NCI-H1092 (cell line): ENCODE measurements at regions not wholly inside any gene's neighbourhood (a gene's known extent, or its start where the extent isn't known, plus 50 kb on each side); places are given as distances from the start of the nearest gene placed in this dataset.
"Not testable (repeated sequence)": the region's sequence is repeated elsewhere in the genome, so short reads cannot be mapped to it uniquely, and the experiment has no call there.

Source experiments
- DNase-seq: peaks from one replicate; lab custom pipeline; 2025; lab: John Stamatoyannopoulos, UW

DNA sequence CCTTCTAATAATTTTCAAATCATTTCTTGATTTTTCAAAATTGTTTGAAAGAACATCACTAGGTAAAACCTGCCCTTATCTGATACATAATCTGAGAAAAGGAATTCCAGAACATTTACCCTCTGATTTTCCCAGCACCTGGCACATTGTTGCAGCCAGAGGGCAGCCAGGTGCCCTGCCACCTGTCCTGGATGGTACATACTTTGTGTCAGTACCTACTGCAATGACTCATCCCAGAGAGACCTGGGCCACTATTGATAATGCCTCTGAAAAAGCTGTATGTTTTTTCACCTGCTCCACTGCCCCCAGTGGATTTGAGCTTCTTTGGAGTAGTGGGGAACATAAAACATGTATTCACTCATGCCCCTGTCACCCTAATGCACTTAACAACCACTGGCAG, 648.9 kb upstream of the GBE1 start:
- no peak for DNase-seq

DNA sequence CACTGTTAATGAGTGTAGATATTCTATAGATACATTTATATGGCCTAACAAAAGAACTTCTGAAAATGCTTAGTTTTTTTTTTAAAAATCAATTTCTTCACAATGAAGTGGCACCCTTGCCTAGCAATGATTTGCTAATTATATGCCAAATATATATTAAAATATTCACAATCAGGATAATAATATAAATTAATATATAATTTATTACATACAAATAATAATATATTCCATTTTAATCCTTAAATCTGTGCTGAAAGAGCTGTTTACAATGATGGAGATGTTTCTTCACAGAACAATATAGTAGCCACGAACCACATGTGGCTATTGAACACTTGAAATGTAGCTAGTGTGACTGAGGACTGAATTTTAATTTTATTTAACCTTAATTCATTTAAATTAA, 648.4 kb upstream of the GBE1 start:
- DNase-seq = no peak

DNA sequence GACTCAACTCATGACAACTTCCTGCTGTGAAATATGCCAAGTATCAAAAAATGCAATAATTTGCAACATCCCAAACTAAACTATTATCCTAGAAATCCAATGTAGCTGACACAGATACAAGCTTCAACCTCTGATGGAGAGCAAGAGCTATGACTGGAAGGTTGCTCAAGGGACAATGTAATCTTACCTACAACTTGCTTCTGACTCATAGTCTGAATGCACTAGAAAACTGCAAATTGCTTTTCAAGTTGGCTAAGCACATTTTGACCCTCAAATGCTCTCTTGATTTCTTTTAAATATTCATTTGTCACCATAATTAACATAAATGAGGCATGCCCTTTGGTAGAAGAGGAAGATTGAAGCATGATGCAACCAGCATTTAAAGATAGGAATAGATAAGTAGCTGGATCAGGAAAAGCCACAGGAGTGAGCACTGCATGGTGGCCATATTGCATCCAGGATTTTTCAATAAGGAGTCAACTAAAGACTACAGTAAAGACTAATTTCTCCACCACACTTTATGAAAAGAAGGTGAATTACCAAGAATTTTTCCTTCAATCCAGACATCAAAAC, 630.8 kb upstream of the GBE1 start:
- no peak for DNase-seq

DNA sequence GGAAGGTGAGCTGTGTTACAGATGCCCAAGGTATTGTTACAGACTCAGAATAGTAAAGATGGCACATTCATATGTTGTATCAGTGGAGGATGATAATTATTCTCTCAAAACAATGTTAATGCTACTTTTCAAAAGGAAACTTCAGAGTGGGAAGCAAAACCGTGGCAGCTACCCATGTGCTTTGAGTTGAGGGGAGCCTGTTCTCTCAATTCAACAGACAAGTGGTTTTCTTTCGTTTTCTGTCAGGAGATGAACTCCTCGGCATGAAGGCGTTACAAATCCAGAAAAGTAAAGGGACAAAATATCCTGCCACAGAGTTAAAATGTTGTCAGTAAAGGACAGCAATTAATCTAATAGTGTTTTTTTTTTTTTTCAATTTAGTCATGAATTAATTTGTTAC, 629.4 kb upstream of the GBE1 start:
- no peak for DNase-seq

DNA sequence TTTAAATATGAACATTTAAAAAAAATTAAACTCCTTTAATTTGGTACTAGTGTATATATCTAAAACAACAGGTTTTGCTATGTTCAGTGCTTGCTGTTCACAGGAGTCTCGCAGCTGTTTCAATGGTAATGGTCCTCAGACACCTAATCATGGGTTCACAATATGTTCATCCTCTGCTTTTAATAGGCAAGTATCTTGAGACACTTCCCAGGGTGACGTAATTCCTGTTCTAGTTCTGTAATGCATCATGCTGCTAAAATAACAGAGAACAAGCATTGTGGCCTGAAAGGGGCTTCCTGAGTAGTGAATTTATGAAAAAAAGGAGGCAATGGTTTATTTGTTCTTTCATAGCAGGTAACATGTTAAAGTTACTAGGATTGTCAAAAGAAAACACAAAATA, 625.2 kb upstream of the GBE1 start:
- no peak for DNase-seq

DNA sequence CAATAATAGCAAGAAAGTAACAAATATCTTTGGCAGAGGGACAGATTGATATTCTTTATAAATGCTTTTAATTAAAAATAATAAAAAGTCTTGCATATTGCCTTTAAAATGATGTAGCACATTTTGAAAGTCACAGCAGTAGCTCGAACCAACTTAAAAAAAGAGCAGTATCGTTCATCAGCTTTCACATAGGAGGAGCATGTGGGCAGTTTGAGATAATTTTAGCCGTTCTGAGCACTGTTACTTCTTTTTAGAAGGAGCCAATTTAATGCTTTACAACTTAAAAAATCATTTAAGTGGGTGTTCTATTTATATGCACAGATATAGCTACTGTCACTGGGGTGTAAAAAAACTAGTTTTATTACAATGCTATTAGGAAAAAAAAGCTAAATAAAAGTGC, 622.7 kb upstream of the GBE1 start:
- DNase-seq = no peak

DNA sequence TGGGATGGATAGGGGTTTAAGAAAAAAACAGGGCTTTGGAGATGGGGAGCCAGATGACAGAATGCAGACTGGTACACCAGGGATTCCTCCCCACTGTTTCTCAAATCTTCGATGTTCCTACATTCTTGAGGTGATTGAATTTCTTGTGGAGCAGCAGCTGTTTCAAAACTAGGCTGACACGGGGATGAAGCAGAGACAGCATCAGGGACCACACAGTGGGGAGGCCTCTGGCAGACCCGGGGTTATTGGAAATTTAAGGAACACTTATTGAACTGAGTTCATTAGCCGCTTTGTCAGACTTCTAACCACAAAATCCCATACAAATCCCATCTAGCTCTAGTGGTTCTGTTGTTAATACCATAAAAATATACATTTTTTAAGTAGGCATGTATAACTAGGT, 621.4 kb upstream of the GBE1 start:
- DNase-seq = no peak

DNA sequence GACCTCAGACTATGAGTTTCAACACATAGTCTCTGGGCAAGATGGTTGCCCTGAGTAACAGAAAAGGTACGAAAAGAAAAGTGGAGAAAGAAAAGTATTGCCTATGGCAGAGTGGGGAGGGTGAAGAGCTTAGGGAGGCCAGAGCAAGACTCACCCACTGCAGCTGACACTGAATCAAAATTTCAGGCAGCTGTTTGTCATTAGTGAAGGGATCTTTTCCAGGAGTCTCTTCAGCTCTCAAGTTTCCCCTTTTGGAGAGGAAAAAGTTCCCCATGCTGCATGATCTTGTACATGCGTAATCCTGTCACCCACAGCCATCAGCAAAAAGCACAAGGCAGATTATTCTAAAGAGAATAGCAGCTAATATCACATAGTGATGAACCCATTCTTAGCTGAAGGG, 616.9 kb upstream of the GBE1 start:
- no peak for DNase-seq

DNA sequence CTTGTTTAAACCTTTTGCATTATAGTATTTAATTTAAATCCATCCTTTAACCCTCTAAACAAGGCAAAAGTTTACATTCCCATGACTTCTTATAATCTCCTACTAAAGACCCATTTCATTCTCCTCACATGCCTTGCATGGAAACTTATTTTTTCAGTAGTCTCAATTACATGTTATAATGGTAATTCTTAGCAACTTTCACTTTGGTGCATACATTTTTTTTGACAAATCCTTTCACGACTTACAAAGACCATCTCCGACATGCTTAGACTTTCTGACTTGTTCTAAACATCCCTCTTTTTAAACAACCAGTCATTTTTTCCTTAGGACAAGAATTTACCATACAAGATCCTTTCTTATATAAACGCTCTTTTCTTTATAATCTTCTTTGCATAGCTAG, 615.4 kb upstream of the GBE1 start:
- DNase-seq = no peak

DNA sequence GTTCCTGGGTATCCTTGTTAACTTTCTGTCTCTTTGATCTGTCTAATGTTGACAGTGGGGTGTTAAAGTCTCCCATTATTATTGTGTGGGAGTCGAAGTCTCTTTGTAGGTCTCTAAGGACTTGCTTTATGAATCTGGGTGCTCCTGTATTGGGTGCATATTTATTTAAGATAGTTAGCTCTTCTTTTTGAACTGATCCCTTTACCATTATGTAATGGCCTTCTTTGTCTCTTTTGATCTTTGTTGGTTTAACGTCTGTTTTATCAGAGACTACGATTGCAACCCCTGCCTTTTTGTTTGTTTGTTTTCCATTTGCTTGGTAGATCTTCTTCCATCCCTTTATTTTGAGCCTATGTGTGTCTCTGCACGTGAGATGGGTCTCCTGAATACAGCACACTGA, 612.4 kb upstream of the GBE1 start:
- DNase-seq = not testable (repeated sequence)

DNA sequence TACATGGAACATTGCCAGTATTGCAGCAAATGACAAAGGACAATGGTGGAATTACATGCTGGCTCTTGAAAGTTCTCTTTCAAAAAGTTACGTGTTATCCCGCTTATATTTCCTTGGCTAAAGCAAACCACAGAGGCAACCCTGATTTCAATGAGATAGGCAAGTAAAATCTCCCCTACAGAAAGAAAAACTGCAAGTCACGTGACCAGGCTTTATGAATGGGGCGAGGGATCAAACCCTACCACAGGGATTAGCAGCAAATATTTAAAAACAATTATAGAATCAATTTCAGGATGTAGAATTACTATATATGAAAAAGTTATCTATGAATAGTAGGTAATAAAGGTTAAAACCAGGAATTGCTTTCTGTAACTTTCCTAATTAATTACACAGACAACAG, 603.4 kb upstream of the GBE1 start:
- DNase-seq = no peak

DNA sequence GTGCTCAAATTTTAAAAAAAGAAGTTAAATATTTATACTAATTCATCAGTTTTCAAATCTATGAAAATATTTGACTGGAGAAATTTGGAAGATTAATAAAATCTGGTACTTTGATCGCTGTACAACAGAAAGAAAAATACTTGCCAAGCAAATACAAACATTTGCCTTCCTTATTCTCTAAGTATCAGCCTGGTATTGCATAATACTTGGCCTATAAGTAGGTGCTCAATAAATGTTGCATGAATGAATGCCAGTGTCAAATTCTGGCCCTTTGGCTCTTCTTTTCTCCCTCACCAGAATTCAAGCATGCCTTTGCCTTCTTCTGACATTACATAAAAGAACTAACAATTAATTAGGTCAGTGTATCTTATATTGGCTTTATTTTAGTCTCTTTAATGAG, 601.7 kb upstream of the GBE1 start:
- no peak for DNase-seq

DNA sequence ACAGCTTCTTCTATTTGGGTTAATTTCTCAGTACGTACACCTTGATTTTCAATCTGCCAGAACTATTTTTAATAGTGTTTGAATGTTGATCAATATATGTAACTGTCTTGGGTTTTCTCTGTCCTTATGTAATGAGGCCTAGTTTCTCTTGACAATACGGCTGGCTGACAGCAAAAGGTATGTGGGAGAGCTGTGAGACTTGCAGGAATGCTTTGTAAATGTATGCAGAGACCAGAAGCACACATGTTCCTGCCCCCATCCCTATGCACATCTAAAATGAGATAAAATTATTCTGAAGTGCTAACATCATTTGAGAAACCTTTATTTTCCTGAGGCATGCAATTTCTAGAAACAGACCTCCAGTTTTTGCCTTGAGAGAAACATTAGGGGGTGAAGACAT, 593.8 kb upstream of the GBE1 start:
- DNase-seq = no peak

DNA sequence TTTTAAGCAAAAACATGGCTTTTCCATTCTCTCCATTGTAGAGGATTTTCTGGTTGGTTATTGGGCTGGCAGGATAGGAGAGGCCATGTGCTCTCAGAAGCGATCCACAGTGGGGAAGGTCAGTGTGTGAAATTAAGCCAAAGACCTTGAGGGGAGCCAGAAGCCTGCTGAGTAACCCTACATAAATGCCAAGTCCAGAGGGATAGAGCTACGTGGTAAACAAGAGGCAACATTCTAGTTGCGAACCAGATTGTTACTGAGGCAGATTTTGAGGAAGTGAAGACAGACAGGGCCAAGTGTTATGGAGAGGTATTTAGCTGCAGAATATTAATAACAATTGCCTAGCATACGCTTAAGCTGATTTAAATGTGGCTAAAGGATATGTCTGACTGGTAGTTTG, 592.8 kb upstream of the GBE1 start:
- no peak for DNase-seq

DNA sequence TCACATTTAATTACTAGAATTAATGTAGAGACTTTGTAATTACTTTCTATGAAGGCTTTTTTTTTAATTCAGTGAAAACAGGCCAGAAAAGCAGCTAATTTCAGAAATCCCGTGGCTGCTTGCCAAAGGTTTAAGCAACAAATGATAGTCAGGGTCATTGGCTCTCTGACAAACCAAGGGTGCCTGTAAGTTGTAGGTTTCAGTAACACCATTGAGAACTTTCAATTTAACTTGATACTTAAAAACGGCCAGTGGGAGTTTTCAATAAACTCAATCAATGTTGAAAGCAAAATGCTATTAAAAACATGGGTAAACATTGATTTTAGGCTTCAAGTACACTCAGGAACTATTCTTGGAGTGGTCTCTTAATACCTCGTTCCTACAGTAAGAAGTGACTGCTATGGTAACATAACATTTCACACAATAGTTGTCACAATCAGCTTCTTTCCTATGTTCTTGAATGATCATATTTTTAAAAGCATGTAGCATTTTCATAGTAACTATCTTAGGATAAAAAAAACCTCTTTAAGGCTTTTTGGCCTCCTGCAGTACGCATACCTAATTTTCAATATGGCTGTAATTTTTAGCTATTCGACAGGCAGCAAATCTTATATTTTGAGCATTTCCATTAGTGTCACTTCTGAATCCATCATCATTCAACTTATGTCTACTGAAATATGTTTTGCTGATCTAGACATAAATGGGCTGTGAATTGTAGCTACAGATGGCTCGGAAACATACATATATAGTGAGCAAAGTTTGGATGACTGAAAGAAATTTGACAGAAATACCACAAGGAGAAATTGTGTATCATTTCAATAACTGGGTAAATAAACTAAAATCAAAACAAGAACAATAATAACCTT, 592.1 kb upstream of the GBE1 start:
- DNase-seq = no peak

DNA sequence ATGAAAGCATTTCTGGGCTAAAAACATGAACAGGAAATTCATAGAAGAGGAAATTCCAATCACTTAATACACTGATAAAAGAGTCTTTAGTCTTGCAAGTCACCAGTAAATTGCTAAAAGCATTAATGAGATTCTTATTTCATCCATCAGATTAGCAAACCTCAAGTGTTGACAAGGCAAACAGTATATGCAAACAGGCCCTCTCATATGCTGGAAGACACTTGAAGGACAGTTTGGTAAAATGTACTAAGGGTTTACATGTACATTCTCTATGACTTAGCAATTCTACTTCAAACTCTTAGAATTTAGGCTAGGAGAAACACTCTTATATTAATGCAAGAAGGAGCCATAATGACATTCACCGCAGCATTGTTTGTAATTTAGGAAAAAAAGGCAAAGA, 586.1 kb upstream of the GBE1 start:
- DNase-seq = no peak

DNA sequence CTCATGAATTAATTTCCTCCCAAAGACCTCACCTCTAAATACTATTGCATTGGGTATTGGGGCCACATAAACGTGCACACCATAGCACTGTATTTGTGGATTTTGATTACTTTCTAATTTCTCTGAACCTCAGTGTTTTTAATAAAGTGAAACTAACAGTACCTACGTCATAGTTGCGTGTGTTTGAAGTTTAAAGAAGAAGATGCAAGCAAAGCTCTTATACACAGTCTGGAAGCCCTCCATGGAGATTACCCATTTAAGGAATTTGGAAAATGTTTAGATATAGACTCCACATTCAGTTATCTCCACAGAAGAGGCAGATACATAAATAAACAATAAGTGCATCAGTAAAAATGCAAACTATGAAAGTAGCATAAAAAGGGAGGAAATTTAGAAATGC, 581.1 kb upstream of the GBE1 start:
- no peak for DNase-seq

DNA sequence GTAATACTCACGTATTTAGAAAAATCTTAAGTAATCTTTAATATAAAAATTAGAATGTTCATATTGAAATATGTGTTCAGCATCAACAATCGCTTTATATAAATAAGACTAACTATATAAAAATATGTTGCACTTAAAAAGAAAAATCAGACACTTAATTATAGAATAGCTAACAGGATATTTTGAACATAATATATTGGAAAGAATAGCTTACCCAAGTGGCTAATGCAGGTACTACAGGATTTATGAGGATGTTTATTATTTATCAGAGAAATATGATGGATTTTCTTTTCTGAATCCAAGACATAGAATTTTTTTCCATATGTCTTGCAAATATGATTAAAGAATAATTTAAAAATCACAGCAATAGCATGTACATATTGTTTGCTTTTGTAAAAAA, 567.9 kb upstream of the GBE1 start:
- DNase-seq = no peak

DNA sequence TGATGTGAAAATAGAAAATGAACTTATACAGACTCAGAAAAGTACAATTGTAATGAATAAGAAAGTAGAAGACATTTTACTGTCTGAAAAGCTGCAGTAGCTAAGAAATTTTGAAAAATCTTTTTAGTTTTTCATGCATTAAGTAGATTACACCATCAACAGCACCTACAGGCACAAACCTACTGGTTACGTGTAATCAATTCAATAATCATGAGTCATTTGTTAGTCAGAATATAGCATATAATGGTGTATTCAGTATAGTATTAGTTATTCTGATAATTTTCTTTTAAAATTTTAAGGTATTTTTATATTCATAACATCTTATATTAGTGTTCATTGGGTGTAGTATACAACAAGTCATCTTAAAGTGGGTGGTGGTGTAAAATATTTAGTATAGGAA, 550.5 kb upstream of the GBE1 start:
- no peak for DNase-seq

DNA sequence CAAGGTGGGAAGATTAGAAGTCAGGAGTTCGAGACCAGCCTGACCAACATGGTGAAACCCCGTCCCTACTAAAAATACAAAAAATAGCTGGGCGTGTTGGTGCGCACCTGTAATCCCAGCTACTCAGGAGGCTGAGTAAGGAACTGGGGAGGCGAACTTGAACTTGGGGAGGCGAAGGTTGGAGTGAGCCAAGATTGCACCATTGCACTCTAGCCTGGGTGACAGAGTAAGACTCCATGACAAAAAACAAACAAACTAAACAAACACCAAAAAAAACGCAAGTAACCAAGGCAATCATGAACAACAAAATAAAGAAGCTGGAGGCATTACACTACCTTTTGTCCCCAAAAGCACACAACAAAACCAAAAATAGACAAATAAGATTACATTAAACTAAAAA, 547.3 kb upstream of the GBE1 start:
- DNase-seq = no peak

DNA sequence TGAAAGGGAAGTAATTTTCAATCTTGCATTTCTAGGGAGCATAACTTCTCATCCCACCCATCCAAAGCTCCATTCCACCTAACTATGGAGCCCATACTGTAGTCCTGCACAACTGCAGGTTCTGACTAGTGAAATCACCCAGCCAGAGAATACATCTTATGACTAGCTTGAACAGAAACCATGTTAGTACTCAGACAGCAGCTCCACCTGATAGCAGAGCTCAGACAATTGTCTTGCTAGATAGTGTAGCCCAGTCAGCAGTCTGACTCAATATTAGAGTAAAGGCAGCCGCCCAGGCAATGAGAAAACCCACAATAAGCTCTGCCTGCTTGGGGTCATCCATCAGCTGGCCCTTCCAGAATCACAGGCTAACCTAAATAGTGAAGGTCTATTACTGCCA, 544.7 kb upstream of the GBE1 start:
- DNase-seq = no peak

DNA sequence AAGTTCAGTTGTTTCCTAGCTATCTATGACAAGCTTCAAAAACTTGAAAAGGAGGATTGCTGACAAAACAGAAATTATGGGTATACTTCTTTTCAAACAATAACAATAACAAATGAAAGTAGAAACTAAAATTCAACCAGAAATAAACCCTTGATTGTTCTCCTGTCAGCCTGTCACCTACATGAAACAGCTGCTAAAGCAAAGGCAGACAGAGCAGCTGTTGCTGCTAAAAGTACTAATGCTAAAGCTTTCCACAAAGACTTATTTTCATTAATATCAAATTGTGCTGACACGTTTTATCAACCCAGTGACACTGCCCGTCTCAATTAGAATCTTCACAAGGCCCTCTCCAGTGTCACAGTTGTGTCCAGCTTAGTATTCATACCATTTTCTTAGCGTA, 533.2 kb upstream of the GBE1 start:
- DNase-seq = no peak

DNA sequence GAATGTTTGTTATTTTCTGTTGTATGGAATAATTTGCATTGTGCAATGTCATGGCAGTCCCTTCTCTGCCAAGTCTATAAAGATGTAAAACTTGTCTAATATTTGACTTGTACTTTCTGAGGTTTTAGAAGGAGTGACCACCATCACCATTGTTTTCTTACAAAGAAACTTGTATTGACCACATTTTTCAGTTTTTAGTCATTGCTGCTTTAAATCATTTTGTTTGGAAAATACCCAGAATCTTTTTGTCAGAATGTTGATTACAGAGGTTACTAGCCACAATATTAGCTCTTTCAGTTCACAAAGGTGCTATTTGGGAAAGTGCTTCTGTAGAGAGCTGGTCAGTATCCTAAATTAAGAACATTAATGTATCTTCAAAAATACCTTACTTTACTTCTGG, 532.4 kb upstream of the GBE1 start:
- no peak for DNase-seq

DNA sequence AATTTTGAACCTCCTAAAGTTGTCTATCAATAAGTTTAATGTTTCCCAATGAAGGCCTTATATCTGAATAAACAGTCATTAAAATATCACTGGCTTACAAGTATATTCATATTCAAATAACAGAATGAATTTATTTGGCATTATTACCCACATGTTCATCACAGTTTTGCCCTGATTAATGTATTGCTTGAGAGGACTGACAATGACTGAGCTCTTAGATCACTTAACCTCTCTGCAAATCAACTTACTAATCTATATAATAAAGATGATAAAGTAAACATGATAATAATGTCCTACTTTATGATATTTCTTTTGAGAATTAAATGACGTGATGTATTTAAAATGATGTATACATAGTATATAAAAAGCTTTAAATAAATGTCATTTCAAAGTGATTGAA, 532.0 kb upstream of the GBE1 start:
- no peak for DNase-seq
